A549 (cell line): ENCODE measurements at regions not wholly inside any gene's neighbourhood (a gene's known extent, or its start where the extent isn't known, plus 50 kb on each side); places are given as distances from the start of the nearest gene placed in this dataset.
A peak's percentile ranks its signal among the peaks of the same experiment; 100 is the strongest.

Source experiments
- ATAC-seq, 2 experiments: fragments of 200-7000 bp in 1 of 2; fragments of >200 bp in 1 of 2; cut with Nextera tagmentation in 1 of 2; cut with Tn5 transposase in 1 of 2; 3 replicates each; pipeline versions ENCODE4 v1.8.0 to v1.9.1; 2018 to 2020; ENCODE audit warnings: mild to moderate bottlenecking in 1 of 2, moderate library complexity in 1 of 2
- CTCF ChIA-PET: fragments of 300-600 bp; sonication (Branson Sonifier 250); formaldehyde crosslinking; extraction: SDS; loops from one replicate; lab custom pipeline; 2021; ENCODE audit warnings: antibody characterized with exemption, inconsistent platforms; lab: Yijun Ruan, JAX
- POLR2A ChIA-PET: fragments of 350-600 bp; formaldehyde crosslinking; extraction: SDS; loops from one replicate; lab custom pipeline; 2021; ENCODE audit warnings: antibody characterized with exemption, inconsistent platforms; lab: Yijun Ruan, JAX
- DNase-seq, 2 experiments: peaks; one replicate each; pipeline versions ENCODE4 v3.0.0 to v3.0.0-alpha.2; 2011 to 2016; ENCODE audit warnings: low read depth in 1 of 2, low spot score in 1 of 2
- FAIRE-seq: peaks from 2 replicates; lab custom pipeline; 2011; peaks lifted over from hg19 to GRCh38; lab: Jason Lieb, UNC
- H3K27ac ChIP-seq, 2 experiments: fragments of >200 bp; sonication (Bioruptor Twin); formaldehyde crosslinking; 3 replicates each; pipeline ENCODE4 v1.5.1; 2016 to 2017
- H3K4me1 ChIP-seq: fragments of >200 bp; sonication (Bioruptor Twin); formaldehyde crosslinking; 3 replicates; pipeline ENCODE4 v1.6.1; 2016
- H3K4me2 ChIP-seq: fragments of >200 bp; sonication (Bioruptor Twin); formaldehyde crosslinking; 3 replicates; pipeline ENCODE4 v1.6.1; 2016
- H3K4me3 ChIP-seq: fragments of >200 bp; sonication (Bioruptor Twin); formaldehyde crosslinking; 3 replicates; pipeline ENCODE4 v1.5.1; 2016
- H3K9me3 ChIP-seq: fragments of >200 bp; sonication (Bioruptor Twin); formaldehyde crosslinking; 3 replicates; pipeline ENCODE4 v1.6.1; 2016
- EHF ChIP-seq: fragments of 250-450 bp; sonication (Bioruptor Pico); IDR thresholded peaks from 2 replicates; pipeline ENCODE4 v1.5.0; 2020; ENCODE audit warnings: mild to moderate bottlenecking
- EP300 ChIP-seq, 2 experiments: fragments of >200 bp; sonication (Bioruptor Twin); formaldehyde crosslinking; IDR thresholded peaks; 2 replicates in 1 of 2; 3 replicates in 1 of 2; pipeline ENCODE4 v1.6.1; 2016 to 2017
- ESRRA ChIP-seq: fragments of 150-350 bp; IDR thresholded peaks from 2 replicates; pipeline ENCODE4 v1.6.1; 2014; ENCODE audit warnings: mild to moderate bottlenecking, low read length, borderline replicate concordance
- FOSB ChIP-seq: fragments of 250-450 bp; sonication (Bioruptor Pico); IDR thresholded peaks from 2 replicates; pipeline ENCODE4 v1.5.0; 2020; ENCODE audit warnings: mild to moderate bottlenecking, moderate library complexity
- GATA3 ChIP-seq: IDR thresholded peaks from 2 replicates; pipeline ENCODE4 v1.6.1; 2012; ENCODE audit warnings: borderline replicate concordance
- HOXB13 ChIP-seq: fragments of 250-450 bp; sonication (Bioruptor Pico); IDR thresholded peaks from 2 replicates; pipeline ENCODE4 v1.5.0; 2020; ENCODE audit warnings: low read depth, mild to moderate bottlenecking, moderate library complexity
- HOXB5 ChIP-seq: fragments of 250-450 bp; sonication (Bioruptor Pico); IDR thresholded peaks from 2 replicates; pipeline ENCODE4 v1.5.0; 2020; ENCODE audit warnings: mild to moderate bottlenecking, moderate library complexity
- MAFK ChIP-seq: fragments of 450-650 bp; IDR thresholded peaks from 2 replicates; pipeline ENCODE4 v1.6.1; 2014; ENCODE audit not compliant: partially characterized antibody
- MYC ChIP-seq: IDR thresholded peaks from 2 replicates; pipeline ENCODE4 v1.6.1; 2012; ENCODE audit warnings: mild to moderate bottlenecking, inconsistent platforms, low read length, improper control_type of control experiment, borderline replicate concordance
- POLR2A ChIP-seq: IDR thresholded peaks from 2 replicates; pipeline ENCODE4 v1.6.1; 2012; ENCODE audit warnings: mild to moderate bottlenecking, low read length
- RARB ChIP-seq: fragments of 250-450 bp; sonication (Bioruptor Pico); IDR thresholded peaks from 2 replicates; pipeline ENCODE4 v1.8.0; 2021; ENCODE audit warnings: mild to moderate bottlenecking, moderate library complexity
- RNF2 ChIP-seq: fragments of 200-600 bp; sonication (generic); IDR thresholded peaks from 2 replicates; pipeline ENCODE4 v1.6.1; 2016; ENCODE audit warnings: low read depth, mild to moderate bottlenecking, antibody characterized with exemption, moderate library complexity, borderline replicate concordance
- TFCP2L1 ChIP-seq: fragments of 250-450 bp; sonication (Bioruptor Pico); IDR thresholded peaks from 2 replicates; pipeline ENCODE4 v1.5.0; 2021; ENCODE audit warnings: mild to moderate bottlenecking
- WGBS: methylation state at CpG from one replicate; pipeline ENCODE4 v1.1.6; 2017; ENCODE audit errors: missing lambda C conversion rate; 5-methylcytosine and 5-hydroxymethylcytosine counted together
- TF ChIP-seq, protein P1 (sequence below): IDR thresholded peaks from 2 replicates; pipeline ENCODE4 v1.6.1; 2012; ENCODE audit warnings: low read depth, borderline replicate concordance
- TF ChIP-seq, protein P2 (sequence below): fragments of 450-650 bp; IDR thresholded peaks from 2 replicates; pipeline ENCODE4 v1.6.1; 2014; ENCODE audit warnings: antibody characterized with exemption
- TF ChIP-seq, protein P3 (sequence below): fragments of >200 bp; sonication (Bioruptor Twin); formaldehyde crosslinking; IDR thresholded peaks from 3 replicates; pipeline ENCODE4 v1.6.1; 2016
- TF ChIP-seq, protein P4 (sequence below): fragments of >200 bp; sonication (Bioruptor Twin); formaldehyde crosslinking; IDR thresholded peaks from 2 replicates; pipeline ENCODE4 v1.6.1; 2016
- TF ChIP-seq, protein P5 (sequence below): IDR thresholded peaks from 2 replicates; pipeline ENCODE4 v1.6.1; 2012
- TF ChIP-seq, protein P6 (sequence below): fragments of 200-600 bp; sonication (generic); IDR thresholded peaks from 2 replicates; pipeline ENCODE4 v1.6.1; 2016; ENCODE audit warnings: antibody characterized with exemption, mild to moderate bottlenecking, moderate library complexity

DNA sequence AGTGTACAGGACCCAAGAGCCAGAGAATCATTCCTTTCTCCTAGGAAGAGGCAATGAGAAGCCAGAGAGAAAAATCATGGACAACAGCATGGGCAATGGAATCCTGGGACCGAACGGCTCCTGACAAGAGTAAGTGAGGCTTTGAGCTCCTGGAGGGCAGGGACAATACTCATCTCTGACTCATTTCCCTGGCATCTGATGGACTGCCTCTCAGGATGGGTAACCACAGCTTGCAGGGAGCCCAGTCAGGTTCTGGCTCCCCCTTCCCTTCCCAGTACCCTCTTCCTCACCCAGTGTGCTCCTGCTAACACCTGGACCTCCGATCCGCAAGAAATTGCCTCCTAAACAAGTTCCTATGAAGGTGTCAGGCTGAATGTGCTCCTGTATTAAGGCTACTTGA, 51.2 kb upstream of the SORCS3 start:
- Histone ChIP-seq H3K4me1 (peaks cover 6% of the 10 kb centered on the region; the same call in 2 of the 3 replicates), H3K4me3 (no peak overlapping the region), H3K9me3 (no peaks in the 10 kb centered on the region), H3K4me2 (peak overlapping the region; percentile 32; the same call in 1 of the 3 replicates), H3K27ac (0 out of 6 replicates have a peak overlapping the region, but pooled peaks of 1 of the 2 experiments have one; percentile 38)
- ChIA-PET CTCF (interaction anchor here (1.2 to 4.7 kb wide), 4 partner anchors 10 to 49 kb away, joined by 3 to 33 read pairs (median 4); no protein-coding TSS in a partner anchor), POLR2A (no interaction called here)
- DNase-seq (peak; percentile 16 to 34), FAIRE-seq (no peak), ATAC-seq (peak; percentile 86 to 92)
- TF ChIP-seq, protein P1, sequence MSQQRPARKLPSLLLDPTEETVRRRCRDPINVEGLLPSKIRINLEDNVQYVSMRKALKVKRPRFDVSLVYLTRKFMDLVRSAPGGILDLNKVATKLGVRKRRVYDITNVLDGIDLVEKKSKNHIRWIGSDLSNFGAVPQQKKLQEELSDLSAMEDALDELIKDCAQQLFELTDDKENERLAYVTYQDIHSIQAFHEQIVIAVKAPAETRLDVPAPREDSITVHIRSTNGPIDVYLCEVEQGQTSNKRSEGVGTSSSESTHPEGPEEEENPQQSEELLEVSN, result no peak
- no peak for TF ChIP-seq GATA3
- TF ChIP-seq, protein P2, sequence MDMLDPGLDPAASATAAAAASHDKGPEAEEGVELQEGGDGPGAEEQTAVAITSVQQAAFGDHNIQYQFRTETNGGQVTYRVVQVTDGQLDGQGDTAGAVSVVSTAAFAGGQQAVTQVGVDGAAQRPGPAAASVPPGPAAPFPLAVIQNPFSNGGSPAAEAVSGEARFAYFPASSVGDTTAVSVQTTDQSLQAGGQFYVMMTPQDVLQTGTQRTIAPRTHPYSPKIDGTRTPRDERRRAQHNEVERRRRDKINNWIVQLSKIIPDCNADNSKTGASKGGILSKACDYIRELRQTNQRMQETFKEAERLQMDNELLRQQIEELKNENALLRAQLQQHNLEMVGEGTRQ, result no peak
- TF ChIP-seq, protein P3, sequence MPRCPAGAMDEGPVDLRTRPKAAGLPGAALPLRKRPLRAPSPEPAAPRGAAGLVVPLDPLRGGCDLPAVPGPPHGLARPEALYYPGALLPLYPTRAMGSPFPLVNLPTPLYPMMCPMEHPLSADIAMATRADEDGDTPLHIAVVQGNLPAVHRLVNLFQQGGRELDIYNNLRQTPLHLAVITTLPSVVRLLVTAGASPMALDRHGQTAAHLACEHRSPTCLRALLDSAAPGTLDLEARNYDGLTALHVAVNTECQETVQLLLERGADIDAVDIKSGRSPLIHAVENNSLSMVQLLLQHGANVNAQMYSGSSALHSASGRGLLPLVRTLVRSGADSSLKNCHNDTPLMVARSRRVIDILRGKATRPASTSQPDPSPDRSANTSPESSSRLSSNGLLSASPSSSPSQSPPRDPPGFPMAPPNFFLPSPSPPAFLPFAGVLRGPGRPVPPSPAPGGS, result no peak
- no peak for TF ChIP-seq HOXB5 (CRISPR knock-in tag)
- no peak for TF ChIP-seq ESRRA
- TF ChIP-seq EHF (CRISPR knock-in tag), result no peak
- no peak for TF ChIP-seq HOXB13 (CRISPR knock-in tag)
- TF ChIP-seq TFCP2L1 (CRISPR knock-in tag), result no peak
- TF ChIP-seq, protein P4, sequence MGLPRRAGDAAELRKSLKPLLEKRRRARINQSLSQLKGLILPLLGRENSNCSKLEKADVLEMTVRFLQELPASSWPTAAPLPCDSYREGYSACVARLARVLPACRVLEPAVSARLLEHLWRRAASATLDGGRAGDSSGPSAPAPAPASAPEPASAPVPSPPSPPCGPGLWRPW, result no peak
- no peak for TF ChIP-seq RARB
- no peak for TF ChIP-seq POLR2A
- TF ChIP-seq RNF2, result no peak
- no peak for TF ChIP-seq FOSB
- no peak for TF ChIP-seq MAFK
- TF ChIP-seq, protein P5, sequence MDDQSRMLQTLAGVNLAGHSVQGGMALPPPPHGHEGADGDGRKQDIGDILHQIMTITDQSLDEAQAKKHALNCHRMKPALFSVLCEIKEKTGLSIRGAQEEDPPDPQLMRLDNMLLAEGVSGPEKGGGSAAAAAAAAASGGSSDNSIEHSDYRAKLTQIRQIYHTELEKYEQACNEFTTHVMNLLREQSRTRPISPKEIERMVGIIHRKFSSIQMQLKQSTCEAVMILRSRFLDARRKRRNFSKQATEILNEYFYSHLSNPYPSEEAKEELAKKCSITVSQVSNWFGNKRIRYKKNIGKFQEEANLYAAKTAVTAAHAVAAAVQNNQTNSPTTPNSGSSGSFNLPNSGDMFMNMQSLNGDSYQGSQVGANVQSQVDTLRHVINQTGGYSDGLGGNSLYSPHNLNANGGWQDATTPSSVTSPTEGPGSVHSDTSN, result no peak
- no peak for TF ChIP-seq EP300 (IDR thresholded peaks at IDR 0.05)
- TF ChIP-seq, protein P6, sequence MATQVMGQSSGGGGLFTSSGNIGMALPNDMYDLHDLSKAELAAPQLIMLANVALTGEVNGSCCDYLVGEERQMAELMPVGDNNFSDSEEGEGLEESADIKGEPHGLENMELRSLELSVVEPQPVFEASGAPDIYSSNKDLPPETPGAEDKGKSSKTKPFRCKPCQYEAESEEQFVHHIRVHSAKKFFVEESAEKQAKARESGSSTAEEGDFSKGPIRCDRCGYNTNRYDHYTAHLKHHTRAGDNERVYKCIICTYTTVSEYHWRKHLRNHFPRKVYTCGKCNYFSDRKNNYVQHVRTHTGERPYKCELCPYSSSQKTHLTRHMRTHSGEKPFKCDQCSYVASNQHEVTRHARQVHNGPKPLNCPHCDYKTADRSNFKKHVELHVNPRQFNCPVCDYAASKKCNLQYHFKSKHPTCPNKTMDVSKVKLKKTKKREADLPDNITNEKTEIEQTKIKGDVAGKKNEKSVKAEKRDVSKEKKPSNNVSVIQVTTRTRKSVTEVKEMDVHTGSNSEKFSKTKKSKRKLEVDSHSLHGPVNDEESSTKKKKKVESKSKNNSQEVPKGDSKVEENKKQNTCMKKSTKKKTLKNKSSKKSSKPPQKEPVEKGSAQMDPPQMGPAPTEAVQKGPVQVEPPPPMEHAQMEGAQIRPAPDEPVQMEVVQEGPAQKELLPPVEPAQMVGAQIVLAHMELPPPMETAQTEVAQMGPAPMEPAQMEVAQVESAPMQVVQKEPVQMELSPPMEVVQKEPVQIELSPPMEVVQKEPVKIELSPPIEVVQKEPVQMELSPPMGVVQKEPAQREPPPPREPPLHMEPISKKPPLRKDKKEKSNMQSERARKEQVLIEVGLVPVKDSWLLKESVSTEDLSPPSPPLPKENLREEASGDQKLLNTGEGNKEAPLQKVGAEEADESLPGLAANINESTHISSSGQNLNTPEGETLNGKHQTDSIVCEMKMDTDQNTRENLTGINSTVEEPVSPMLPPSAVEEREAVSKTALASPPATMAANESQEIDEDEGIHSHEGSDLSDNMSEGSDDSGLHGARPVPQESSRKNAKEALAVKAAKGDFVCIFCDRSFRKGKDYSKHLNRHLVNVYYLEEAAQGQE, result no peak
- TF ChIP-seq MYC, result no peak
- 28% methylated on average over 4 of the region's 4 CpGs for WGBS
